K562 (cell line): ENCODE measurements at regions not wholly inside any gene's neighbourhood (a gene's known extent, or its start where the extent isn't known, plus 50 kb on each side); places are given as distances from the start of the nearest gene placed in this dataset.

ENCODE experiments used
- AFF4 ChIP-seq: sonication (generic); formaldehyde crosslinking; IDR thresholded peaks from 2 replicates; pipeline ENCODE4 v1.8.0; 2023; ENCODE audit warnings: mild to moderate bottlenecking, missing genetic modification reagents
- ARID1B ChIP-seq: fragments of 450-650 bp; IDR thresholded peaks from 2 replicates; pipeline ENCODE4 v1.6.1; 2016; ENCODE audit warnings: antibody characterized with exemption, mild to moderate bottlenecking, inconsistent platforms
- CEBPG ChIP-seq, 3 experiments: fragments of 200-800 bp in 1 of 3; sonication (Bioruptor generic) in 1 of 3; sonication (generic) in 1 of 3; formaldehyde crosslinking in 1 of 3; IDR thresholded peaks in 2 of 3; conservative IDR thresholded peaks in 1 of 3; 2 replicates each; pipeline versions ENCODE4 v1.6.1 to v1.8.0; 2016 to 2022; ENCODE audit warnings: missing compliant biosample characterization in 2 of 3, missing genetic modification characterization in 2 of 3, mild to moderate bottlenecking in 1 of 3, missing genetic modification reagents in 1 of 3
- DEAF1 ChIP-seq: fragments of 450-650 bp; formaldehyde crosslinking; IDR thresholded peaks from 2 replicates; pipeline ENCODE4 v1.4.0; 2020; ENCODE audit warnings: mild to moderate bottlenecking, moderate library complexity
- EHMT2 ChIP-seq: fragments of 450-650 bp; IDR thresholded peaks from 2 replicates; pipeline ENCODE4 v1.6.1; 2018; ENCODE audit warnings: antibody characterized with exemption
- ETS1 ChIP-seq: conservative IDR thresholded peaks from 2 replicates; pipeline ENCODE4 v1.6.1; 2011; ENCODE audit warnings: low read depth, mild to moderate bottlenecking, low read length; ENCODE audit not compliant: control insufficient read depth
- ETS2 ChIP-seq: IDR thresholded peaks from 2 replicates; pipeline ENCODE4 v1.6.1; 2016; ENCODE audit warnings: borderline replicate concordance, missing genetic modification characterization, mild to moderate bottlenecking, moderate library complexity, missing compliant biosample characterization; ENCODE audit not compliant: poor library complexity, severe bottlenecking
- GTF2F1 ChIP-seq: IDR thresholded peaks from 2 replicates; pipeline ENCODE4 v1.6.1; 2011; ENCODE audit warnings: low read depth, low read length, improper control_type of control experiment
- HMGN3 ChIP-seq: IDR thresholded peaks from 2 replicates; pipeline ENCODE4 v1.6.1; 2011; ENCODE audit warnings: borderline replicate concordance, low read depth, mild to moderate bottlenecking, mixed read lengths, low read length; ENCODE audit not compliant: insufficient read length; ENCODE audit errors: extremely low read depth
- MCM3 ChIP-seq: fragments of 450-650 bp; IDR thresholded peaks from 2 replicates; pipeline ENCODE4 v1.6.1; 2016
- NCOA1 ChIP-seq: fragments of 450-650 bp; IDR thresholded peaks from 2 replicates; pipeline ENCODE4 v1.6.1; 2016; ENCODE audit warnings: low read depth
- PHF20 ChIP-seq: fragments of 450-650 bp; IDR thresholded peaks from 2 replicates; pipeline ENCODE4 v1.6.1; 2018; ENCODE audit not compliant: partially characterized antibody
- PURB ChIP-seq: sonication (generic); formaldehyde crosslinking; IDR thresholded peaks from 2 replicates; pipeline ENCODE4 v1.9.0; 2021; ENCODE audit warnings: low read depth, mild to moderate bottlenecking, missing genetic modification reagents
- ZNF408 ChIP-seq: fragments of 250-450 bp; sonication (Bioruptor Pico); IDR thresholded peaks from 2 replicates; pipeline ENCODE4 v1.4.0; 2020; ENCODE audit warnings: low read depth, mild to moderate bottlenecking, moderate library complexity
- ZNF561 ChIP-seq: fragments of 450-650 bp; formaldehyde crosslinking; conservative IDR thresholded peaks from 2 replicates; pipeline ENCODE4 v1.4.0; 2020; ENCODE audit warnings: mild to moderate bottlenecking, moderate library complexity
- TF ChIP-seq, protein P1 (sequence below): sonication (generic); formaldehyde crosslinking; IDR thresholded peaks from 2 replicates; pipeline ENCODE4 v1.8.1; 2023; ENCODE audit warnings: mild to moderate bottlenecking, missing genetic modification reagents
- TF ChIP-seq, protein P2 (sequence below): fragments of 250-450 bp; sonication (Bioruptor Pico); IDR thresholded peaks from 2 replicates; pipeline ENCODE4 v1.5.0; 2020; ENCODE audit warnings: mild to moderate bottlenecking, borderline replicate concordance

DNA sequence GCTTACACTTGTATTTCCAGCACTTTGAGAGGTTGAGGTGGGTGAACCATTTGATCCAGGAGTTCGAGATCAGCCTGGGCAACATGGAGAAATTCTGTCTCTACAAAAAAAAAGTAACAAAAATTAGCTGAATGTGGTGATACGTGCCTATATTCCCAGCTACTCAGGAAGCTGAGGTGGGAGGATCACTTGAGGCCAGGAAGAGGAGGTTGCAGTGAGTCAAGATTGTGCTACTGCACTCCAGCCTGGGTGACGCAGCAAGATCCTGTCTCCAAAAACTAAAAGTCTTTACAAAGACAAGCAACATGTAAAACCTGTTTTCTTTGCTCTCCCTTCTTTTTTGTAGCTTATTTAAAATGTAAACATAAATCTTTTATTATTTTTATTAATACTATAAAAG is 1156.1 kb downstream of the FAT4 start (continued):
- TF ChIP-seq GTF2F1, result no peak
- TF ChIP-seq ETS1, result no peak
- TF ChIP-seq MCM3, result no peak
- no peak for TF ChIP-seq CEBPG (CRISPR knock-in tag; IDR thresholded peaks at IDR 0.05)
- no peak for TF ChIP-seq CEBPG (tag; conservative IDR thresholded peaks at IDR 0.05 in 1 of 2, IDR thresholded peaks at IDR 0.05 in 1 of 2)
- TF ChIP-seq HMGN3, result no peak
- no peak for TF ChIP-seq AFF4 (CRISPR knock-in tag)
- no peak for TF ChIP-seq DEAF1 (CRISPR knock-in tag)
- TF ChIP-seq ARID1B, result peak; percentile 73
- TF ChIP-seq PHF20, result no peak
- TF ChIP-seq, protein P1, sequence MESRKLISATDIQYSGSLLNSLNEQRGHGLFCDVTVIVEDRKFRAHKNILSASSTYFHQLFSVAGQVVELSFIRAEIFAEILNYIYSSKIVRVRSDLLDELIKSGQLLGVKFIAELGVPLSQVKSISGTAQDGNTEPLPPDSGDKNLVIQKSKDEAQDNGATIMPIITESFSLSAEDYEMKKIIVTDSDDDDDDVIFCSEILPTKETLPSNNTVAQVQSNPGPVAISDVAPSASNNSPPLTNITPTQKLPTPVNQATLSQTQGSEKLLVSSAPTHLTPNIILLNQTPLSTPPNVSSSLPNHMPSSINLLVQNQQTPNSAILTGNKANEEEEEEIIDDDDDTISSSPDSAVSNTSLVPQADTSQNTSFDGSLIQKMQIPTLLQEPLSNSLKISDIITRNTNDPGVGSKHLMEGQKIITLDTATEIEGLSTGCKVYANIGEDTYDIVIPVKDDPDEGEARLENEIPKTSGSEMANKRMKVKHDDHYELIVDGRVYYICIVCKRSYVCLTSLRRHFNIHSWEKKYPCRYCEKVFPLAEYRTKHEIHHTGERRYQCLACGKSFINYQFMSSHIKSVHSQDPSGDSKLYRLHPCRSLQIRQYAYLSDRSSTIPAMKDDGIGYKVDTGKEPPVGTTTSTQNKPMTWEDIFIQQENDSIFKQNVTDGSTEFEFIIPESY (CRISPR knock-in tag), result no peak
- no peak for TF ChIP-seq PURB (CRISPR knock-in tag)
- no peak for TF ChIP-seq ETS2 (tag)
- no peak for TF ChIP-seq EHMT2
- TF ChIP-seq, protein P2, sequence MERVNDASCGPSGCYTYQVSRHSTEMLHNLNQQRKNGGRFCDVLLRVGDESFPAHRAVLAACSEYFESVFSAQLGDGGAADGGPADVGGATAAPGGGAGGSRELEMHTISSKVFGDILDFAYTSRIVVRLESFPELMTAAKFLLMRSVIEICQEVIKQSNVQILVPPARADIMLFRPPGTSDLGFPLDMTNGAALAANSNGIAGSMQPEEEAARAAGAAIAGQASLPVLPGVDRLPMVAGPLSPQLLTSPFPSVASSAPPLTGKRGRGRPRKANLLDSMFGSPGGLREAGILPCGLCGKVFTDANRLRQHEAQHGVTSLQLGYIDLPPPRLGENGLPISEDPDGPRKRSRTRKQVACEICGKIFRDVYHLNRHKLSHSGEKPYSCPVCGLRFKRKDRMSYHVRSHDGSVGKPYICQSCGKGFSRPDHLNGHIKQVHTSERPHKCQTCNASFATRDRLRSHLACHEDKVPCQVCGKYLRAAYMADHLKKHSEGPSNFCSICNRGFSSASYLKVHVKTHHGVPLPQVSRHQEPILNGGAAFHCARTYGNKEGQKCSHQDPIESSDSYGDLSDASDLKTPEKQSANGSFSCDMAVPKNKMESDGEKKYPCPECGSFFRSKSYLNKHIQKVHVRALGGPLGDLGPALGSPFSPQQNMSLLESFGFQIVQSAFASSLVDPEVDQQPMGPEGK (CRISPR knock-in tag), result no peak
- TF ChIP-seq NCOA1, result no peak; the same call in 1 of the 2 replicates
- TF ChIP-seq ZNF561 (CRISPR knock-in tag), result no peak
- no peak for TF ChIP-seq ZNF408 (CRISPR knock-in tag)
